ENCODE measurements at regions not wholly inside any gene's neighbourhood (a gene's known extent, or its start where the extent isn't known, plus 50 kb on each side); places are given as distances from the start of the nearest gene placed in this dataset.

GRCh38 chr6:138025528-138025978 lies 81.7 kb downstream of the PERP start:
- TF ChIP-seq CTCF (conservative IDR thresholded peaks at IDR 0.05; ENCODE audit: low read depth in 2 of 2) (no peak), REST (IDR thresholded peaks at IDR 0.05; ENCODE audit: unreplicated experiment) (no peak), EZH2 (IDR thresholded peaks at IDR 0.05; ENCODE audit: low read depth, unreplicated experiment) (no peak), POLR2AphosphoS5 (IDR thresholded peaks at IDR 0.05; ENCODE audit: low read depth) (no peak), ETS1 (IDR thresholded peaks at IDR 0.05) (no peak), CREB1 (CRISPR knock-in tag; IDR thresholded peaks at IDR 0.05; ENCODE audit: low read depth) (no peak), ZNF114 (CRISPR knock-in tag; IDR thresholded peaks at IDR 0.05) (no peak), EZH2phosphoT487 (IDR thresholded peaks at IDR 0.05; ENCODE audit: unreplicated experiment) (no peak)
